ENCODE measurements at regions not wholly inside any gene's neighbourhood (a gene's known extent, or its start where the extent isn't known, plus 50 kb on each side); places are given as distances from the start of the nearest gene placed in this dataset.

DNA sequence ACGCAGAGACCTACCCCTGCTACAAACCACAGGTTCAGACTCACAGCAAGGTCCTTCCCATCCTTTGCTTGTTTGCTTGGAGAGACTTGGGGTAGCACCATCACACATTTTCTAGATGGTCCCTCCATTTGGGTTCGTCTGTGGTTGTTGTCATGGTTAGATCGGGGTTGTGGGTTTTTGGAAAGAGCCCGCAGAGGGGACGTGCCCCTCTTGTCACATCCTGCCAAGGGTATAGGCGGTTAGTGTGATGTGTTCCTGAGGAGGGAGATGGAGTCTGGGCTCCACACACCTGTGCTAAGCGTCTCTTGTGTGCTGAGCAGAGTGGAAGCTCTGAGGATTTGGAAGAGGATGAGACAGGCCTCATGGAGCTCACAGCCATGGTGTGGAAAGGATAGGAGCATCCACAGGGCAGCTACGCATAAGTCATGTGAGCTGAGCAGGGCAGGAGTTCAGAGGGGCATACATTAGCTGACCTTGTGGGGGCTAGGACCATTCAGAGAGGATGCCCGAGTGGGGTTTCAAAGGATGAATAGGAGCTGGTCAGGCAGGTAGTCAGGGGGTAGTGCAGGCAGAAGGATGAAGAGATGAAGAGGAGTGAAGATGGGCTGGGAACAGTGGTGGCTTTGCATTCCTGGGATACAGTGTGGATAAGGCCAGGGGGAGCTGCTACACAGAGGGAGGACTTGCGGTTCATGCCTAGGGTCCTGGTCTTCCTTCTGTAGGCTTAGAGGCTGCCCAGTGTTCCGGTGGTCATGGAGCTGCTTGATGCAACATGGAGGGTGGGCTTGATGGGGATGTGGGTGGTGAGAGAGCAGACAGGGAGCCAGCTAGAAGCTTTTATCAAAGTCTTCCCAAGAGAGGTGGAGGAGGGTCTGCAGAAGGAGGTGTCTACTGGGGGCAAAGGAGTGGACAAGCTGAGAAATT lies 62.9 kb downstream of the ACKR3 start:
- POLR2A ChIA-PET = no interaction called here
- TF ChIP-seq ZNF384 (IDR thresholded peaks at IDR 0.05) = no peak
- no peak for TF ChIP-seq SUZ12 (IDR thresholded peaks at IDR 0.05)
- no peak for TF ChIP-seq ARNT (IDR thresholded peaks at IDR 0.05)
- no peak for TF ChIP-seq L3MBTL2 (conservative IDR thresholded peaks at IDR 0.05)
- TF ChIP-seq HDGF (IDR thresholded peaks at IDR 0.05; ENCODE audit: borderline replicate concordance) = no peak
- no peak for TF ChIP-seq LEF1 (IDR thresholded peaks at IDR 0.05; ENCODE audit: borderline replicate concordance)
- DNase-seq (ENCODE audit: extremely low spot score) = no peak
- CTCF ChIA-PET = interaction anchor here (0.7 kb wide), 1 partner anchor 7 kb away, joined by 3 read pairs; no protein-coding TSS in a partner anchor

DNA sequence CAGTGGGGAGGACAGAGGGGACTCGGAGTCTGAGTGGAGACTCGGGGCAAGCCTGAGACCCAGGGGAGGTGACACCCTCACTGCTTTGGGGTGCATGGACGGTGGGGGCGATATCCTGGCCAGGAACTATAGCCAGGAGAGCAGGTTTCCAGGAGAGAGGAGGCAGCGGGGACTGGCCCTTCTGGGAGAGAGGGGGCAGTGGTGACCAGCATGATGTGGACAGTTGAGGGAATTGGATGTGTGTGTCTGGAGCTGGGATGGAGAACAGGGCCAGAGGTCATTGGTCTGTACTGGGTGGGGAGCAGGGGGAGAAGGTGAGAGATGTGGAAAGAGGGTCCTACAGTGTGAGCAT lies 63.6 kb downstream of the ACKR3 start:
- POLR2A ChIA-PET = no interaction called here
- CTCF ChIA-PET = interaction anchor here (0.7 kb wide), 1 partner anchor 8 kb away, joined by 3 read pairs; no protein-coding TSS in a partner anchor
- no peak for DNase-seq (ENCODE audit: extremely low spot score)

GRCh38 chr2:236633775-236634560 lies 64.3 kb downstream of the ACKR3 start:
- CTCF ChIA-PET = no interaction called here
- TF ChIP-seq FOXA1 (IDR thresholded peaks at IDR 0.05) = no peak
- no peak for TF ChIP-seq ARNT (IDR thresholded peaks at IDR 0.05)
- TF ChIP-seq FOXK2 (IDR thresholded peaks at IDR 0.05) = no peak
- no peak for TF ChIP-seq TARDBP (IDR thresholded peaks at IDR 0.05)
- no peak for TF ChIP-seq HDGF (IDR thresholded peaks at IDR 0.05; ENCODE audit: borderline replicate concordance)
- TF ChIP-seq PKNOX1 (IDR thresholded peaks at IDR 0.05) = no peak
- no peak for TF ChIP-seq SP1 (IDR thresholded peaks at IDR 0.05)
- TF ChIP-seq SUZ12 (IDR thresholded peaks at IDR 0.05) = no peak
- no peak for TF ChIP-seq BHLHE40 (IDR thresholded peaks at IDR 0.05; ENCODE audit: borderline replicate concordance)
- no peak for TF ChIP-seq FOXM1 (IDR thresholded peaks at IDR 0.05; ENCODE audit: borderline replicate concordance)
- TF ChIP-seq ZNF384 (IDR thresholded peaks at IDR 0.05) = no peak
- TF ChIP-seq LEF1 (IDR thresholded peaks at IDR 0.05; ENCODE audit: borderline replicate concordance) = no peak
- no peak for TF ChIP-seq ELF4 (IDR thresholded peaks at IDR 0.05)
- TF ChIP-seq CTBP1 (IDR thresholded peaks at IDR 0.05; ENCODE audit: borderline replicate concordance) = no peak
- POLR2A ChIA-PET = no interaction called here
- no peak for DNase-seq (ENCODE audit: extremely low spot score)

More for the DNA sequence above, 63.6 kb downstream of the ACKR3 start:
- TF ChIP-seq ARNT (IDR thresholded peaks at IDR 0.05) = no peak
- TF ChIP-seq SP1 (IDR thresholded peaks at IDR 0.05) = no peak
- no peak for TF ChIP-seq BHLHE40 (IDR thresholded peaks at IDR 0.05; ENCODE audit: borderline replicate concordance)
- no peak for TF ChIP-seq FOXK2 (IDR thresholded peaks at IDR 0.05)
- TF ChIP-seq FOXA1 (IDR thresholded peaks at IDR 0.05) = no peak
- no peak for TF ChIP-seq ZNF384 (IDR thresholded peaks at IDR 0.05)
- TF ChIP-seq LEF1 (IDR thresholded peaks at IDR 0.05; ENCODE audit: borderline replicate concordance) = no peak
- TF ChIP-seq FOXM1 (IDR thresholded peaks at IDR 0.05; ENCODE audit: borderline replicate concordance) = no peak
- TF ChIP-seq ELF4 (IDR thresholded peaks at IDR 0.05) = no peak
- TF ChIP-seq PKNOX1 (IDR thresholded peaks at IDR 0.05) = no peak
- TF ChIP-seq CTBP1 (IDR thresholded peaks at IDR 0.05; ENCODE audit: borderline replicate concordance) = no peak
- TF ChIP-seq SUZ12 (IDR thresholded peaks at IDR 0.05) = no peak
- no peak for TF ChIP-seq HDGF (IDR thresholded peaks at IDR 0.05; ENCODE audit: borderline replicate concordance)
- TF ChIP-seq TARDBP (IDR thresholded peaks at IDR 0.05) = no peak

GRCh38 chr2:236636261-236636660 lies 66.6 kb downstream of the ACKR3 start:
- ChIA-PET CTCF (no interaction called here), POLR2A (no interaction called here)
- TF ChIP-seq LEF1 (IDR thresholded peaks at IDR 0.05; ENCODE audit: borderline replicate concordance) (no peak), FOXA1 (IDR thresholded peaks at IDR 0.05) (no peak), ARNT (IDR thresholded peaks at IDR 0.05) (no peak)
- DNase-seq (ENCODE audit: extremely low spot score) = no peak

DNA sequence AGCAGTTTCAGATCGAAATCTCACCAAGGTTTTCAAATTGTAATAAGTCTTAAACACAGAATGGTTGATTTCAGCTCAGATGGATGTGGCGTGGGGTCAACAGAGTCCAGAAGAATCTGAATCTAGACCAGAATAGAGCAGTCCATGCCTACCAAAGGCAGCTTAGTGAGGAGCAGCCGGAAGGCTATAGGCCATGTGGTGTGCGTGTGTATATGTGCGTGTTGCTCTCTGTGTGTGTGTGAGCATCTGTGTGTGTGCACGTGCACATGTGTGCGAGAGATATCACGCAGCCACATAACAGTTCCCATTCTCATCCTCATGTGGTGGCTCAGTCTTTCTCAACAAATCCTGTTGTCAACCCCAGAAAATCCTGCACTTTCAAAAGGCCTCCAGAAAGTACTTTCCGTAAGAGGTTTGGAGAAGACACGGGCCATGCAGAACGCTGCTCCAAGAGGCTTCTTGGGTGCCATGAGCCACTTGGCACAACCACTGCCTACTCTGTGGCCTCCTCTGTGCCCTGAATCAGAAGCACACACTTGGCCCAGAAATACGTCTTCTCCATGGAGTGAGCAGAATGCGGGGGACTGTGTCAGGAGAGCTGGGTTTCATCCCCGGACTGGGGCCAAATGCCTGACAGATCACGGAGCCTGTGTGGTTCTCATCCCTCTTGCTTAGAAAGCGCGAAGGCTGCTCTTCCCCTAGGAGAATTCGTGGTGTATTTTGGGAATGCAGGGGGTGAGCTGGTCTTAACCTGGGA lies 67.3 kb downstream of the ACKR3 start:
- no peak for DNase-seq (ENCODE audit: extremely low spot score)
- ChIA-PET CTCF (no interaction called here), POLR2A (no interaction called here)
- TF ChIP-seq FOXK2 (IDR thresholded peaks at IDR 0.05) = no peak
- TF ChIP-seq PKNOX1 (IDR thresholded peaks at IDR 0.05) = no peak
- TF ChIP-seq NFRKB (IDR thresholded peaks at IDR 0.05) = no peak
- TF ChIP-seq BHLHE40 (IDR thresholded peaks at IDR 0.05; ENCODE audit: borderline replicate concordance) = no peak
- no peak for TF ChIP-seq CTBP1 (IDR thresholded peaks at IDR 0.05; ENCODE audit: borderline replicate concordance)
- TF ChIP-seq TARDBP (IDR thresholded peaks at IDR 0.05) = no peak
- TF ChIP-seq ARNT (IDR thresholded peaks at IDR 0.05) = no peak
- TF ChIP-seq SP1 (IDR thresholded peaks at IDR 0.05) = no peak
- no peak for TF ChIP-seq ZNF384 (IDR thresholded peaks at IDR 0.05)
- TF ChIP-seq SUZ12 (IDR thresholded peaks at IDR 0.05) = no peak

All from HEK293T (cell line).